Neural progenitor cell (in vitro differentiated cells): ENCODE measurements at regions not wholly inside any gene's neighbourhood (a gene's known extent, or its start where the extent isn't known, plus 50 kb on each side); places are given as distances from the start of the nearest gene placed in this dataset.

ENCODE experiments used
- CTCF ChIP-seq: fragments of 200-600 bp; sonication (generic); IDR thresholded peaks from 2 replicates; pipeline ENCODE4 v1.5.1; 2017; ENCODE audit warnings: antibody characterized with exemption, mild to moderate bottlenecking
- EZH2phosphoT487 ChIP-seq: fragments of 200-600 bp; sonication (generic); IDR thresholded peaks from 2 replicates; pipeline ENCODE4 v1.6.1; 2017; ENCODE audit warnings: antibody characterized with exemption

- TF ChIP-seq CTCF: no peak
- TF ChIP-seq EZH2phosphoT487: no peak
These were observed 325.9 kb downstream of the SOX9 start for GRCh38 chr17:72446525-72447250.
